GM23338 (cell line): ENCODE measurements at regions not wholly inside any gene's neighbourhood (a gene's known extent, or its start where the extent isn't known, plus 50 kb on each side); places are given as distances from the start of the nearest gene placed in this dataset.

Experiments used
- CREB1 ChIP-seq: fragments of 250-450 bp; sonication (Bioruptor Pico); IDR thresholded peaks from 2 replicates; pipeline ENCODE4 v1.5.0; 2020; ENCODE audit warnings: low read depth, mild to moderate bottlenecking, moderate library complexity
- ETS1 ChIP-seq: IDR thresholded peaks from 2 replicates; pipeline ENCODE4 v1.6.1; 2016; ENCODE audit warnings: antibody characterized with exemption
- EZH2 ChIP-seq: fragments of 200-600 bp; sonication (generic); IDR thresholded peaks from one replicate; pipeline ENCODE4 v1.8.0; 2017; ENCODE audit warnings: antibody characterized with exemption, mild to moderate bottlenecking, low read depth; ENCODE audit not compliant: unreplicated experiment
- EZH2phosphoT487 ChIP-seq: fragments of 200-600 bp; sonication (generic); IDR thresholded peaks from one replicate; pipeline ENCODE4 v1.8.1; 2018; ENCODE audit warnings: antibody characterized with exemption; ENCODE audit not compliant: unreplicated experiment
- POLR2AphosphoS5 ChIP-seq: IDR thresholded peaks from 2 replicates; pipeline ENCODE4 v1.6.1; 2016; ENCODE audit warnings: antibody characterized with exemption, low read depth
- TF ChIP-seq, protein P1 (sequence below), 2 experiments: fragments of 200-600 bp in 1 of 2; sonication (generic) in 1 of 2; conservative IDR thresholded peaks; 2 replicates each; pipeline versions ENCODE4 v1.5.1 to v1.6.1; 2016 to 2017; ENCODE audit warnings: antibody characterized with exemption in 2 of 2, low read depth in 2 of 2, mild to moderate bottlenecking in 2 of 2, moderate library complexity in 1 of 2

GRCh38 chr16:17964196-17964595 lies 372.3 kb downstream of the NPIPA8 start:
- TF ChIP-seq CREB1 (CRISPR knock-in tag) (no peak), POLR2AphosphoS5 (no peak), ETS1 (no peak), EZH2 (no peak), EZH2phosphoT487 (no peak)
- TF ChIP-seq, protein P1, sequence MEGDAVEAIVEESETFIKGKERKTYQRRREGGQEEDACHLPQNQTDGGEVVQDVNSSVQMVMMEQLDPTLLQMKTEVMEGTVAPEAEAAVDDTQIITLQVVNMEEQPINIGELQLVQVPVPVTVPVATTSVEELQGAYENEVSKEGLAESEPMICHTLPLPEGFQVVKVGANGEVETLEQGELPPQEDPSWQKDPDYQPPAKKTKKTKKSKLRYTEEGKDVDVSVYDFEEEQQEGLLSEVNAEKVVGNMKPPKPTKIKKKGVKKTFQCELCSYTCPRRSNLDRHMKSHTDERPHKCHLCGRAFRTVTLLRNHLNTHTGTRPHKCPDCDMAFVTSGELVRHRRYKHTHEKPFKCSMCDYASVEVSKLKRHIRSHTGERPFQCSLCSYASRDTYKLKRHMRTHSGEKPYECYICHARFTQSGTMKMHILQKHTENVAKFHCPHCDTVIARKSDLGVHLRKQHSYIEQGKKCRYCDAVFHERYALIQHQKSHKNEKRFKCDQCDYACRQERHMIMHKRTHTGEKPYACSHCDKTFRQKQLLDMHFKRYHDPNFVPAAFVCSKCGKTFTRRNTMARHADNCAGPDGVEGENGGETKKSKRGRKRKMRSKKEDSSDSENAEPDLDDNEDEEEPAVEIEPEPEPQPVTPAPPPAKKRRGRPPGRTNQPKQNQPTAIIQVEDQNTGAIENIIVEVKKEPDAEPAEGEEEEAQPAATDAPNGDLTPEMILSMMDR (conservative IDR thresholded peaks at IDR 0.05; ENCODE audit: low read depth in 2 of 2): no peak
